Fibroblast of upper back skin (primary cell): ENCODE measurements at regions not wholly inside any gene's neighbourhood (a gene's known extent, or its start where the extent isn't known, plus 50 kb on each side); places are given as distances from the start of the nearest gene placed in this dataset.
A peak's percentile ranks its signal among the peaks of the same experiment; 100 is the strongest.

ENCODE experiments used
- DNase-seq: peaks from one replicate; pipeline ENCODE4 v3.0.0-alpha.2; 2013

GRCh38 chr9:105065098-105066088 lies 137.4 kb upstream of the ABCA1 start:
- DNase-seq, result no peak

GRCh38 chr9:105066275-105066865 lies 138.4 kb upstream of the ABCA1 start:
- no peak for DNase-seq

DNA sequence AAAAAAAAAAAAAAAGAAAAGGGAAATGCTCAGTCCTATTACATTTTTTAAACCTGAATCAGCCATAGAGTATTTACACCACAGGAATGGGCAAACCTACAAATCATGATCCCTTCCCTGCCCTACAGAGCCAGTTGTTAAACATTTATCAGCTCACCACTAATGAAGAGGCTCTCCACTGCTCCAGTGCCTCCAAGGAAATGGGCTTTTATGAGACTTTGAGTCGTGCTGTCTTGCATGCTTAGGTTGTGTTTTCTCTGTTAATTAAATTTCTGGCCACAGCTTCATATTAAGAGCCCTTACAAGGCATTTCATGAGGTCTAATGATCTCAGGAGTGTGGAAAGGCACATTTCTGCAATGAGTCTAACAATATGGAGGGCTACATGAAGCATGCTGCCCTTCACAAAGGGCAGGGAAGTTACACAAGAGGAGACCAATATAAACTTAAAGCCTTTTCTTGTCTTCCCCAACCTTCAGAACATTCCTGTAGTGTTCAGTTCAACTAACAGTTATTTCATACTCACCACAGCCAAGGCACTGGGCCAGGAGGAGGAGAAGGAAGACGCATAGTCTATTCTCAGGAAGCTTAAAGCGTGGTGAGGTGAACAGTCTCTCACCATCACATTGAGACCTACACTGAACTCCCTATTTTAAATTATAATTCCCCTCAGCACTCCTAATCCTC lies 140.1 kb upstream of the ABCA1 start:
- peak; percentile 82 for DNase-seq

DNA sequence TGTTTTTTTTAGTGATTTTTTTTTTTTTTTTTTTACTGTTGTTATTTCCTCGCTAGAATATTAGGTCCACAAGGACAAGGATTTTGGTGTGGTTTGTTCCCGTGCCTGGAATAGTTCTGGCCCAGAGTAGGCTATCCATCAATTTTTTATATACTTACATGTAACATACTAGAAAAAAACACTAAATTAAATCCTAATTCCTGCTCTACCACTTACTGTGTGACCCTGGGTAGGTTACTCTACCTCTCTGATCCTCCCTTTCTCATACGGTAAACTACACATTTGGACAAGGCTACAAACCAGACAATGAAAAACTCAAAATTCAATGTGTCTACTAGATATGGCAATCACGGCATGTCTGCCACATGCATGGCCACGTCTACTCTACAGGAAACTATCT lies 141.3 kb upstream of the ABCA1 start:
- DNase-seq, result no peak

- DNase-seq, result peak; percentile 38
Measured at GRCh38 chr9:105069696-105070095, 141.7 kb upstream of the ABCA1 start.

DNA sequence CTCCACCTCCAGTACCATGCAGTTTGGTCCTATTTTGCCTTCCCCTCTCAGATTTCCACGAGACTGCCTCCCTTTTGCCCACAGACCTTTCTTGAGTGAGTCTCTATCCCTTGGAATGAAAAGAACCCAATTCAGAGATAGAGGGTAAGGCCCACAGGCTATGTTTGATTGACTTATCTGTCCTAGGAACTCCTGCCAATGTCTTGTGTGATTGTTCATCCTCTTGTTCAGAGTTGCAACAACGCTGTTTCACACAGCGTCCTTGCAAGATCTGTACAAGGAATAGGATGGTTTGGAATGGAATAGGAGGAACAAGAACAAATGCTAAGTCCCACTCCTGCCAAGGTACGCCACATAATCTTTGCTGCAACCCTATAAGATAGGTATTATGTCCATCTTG lies 142.2 kb upstream of the ABCA1 start:
- no peak for DNase-seq

DNA sequence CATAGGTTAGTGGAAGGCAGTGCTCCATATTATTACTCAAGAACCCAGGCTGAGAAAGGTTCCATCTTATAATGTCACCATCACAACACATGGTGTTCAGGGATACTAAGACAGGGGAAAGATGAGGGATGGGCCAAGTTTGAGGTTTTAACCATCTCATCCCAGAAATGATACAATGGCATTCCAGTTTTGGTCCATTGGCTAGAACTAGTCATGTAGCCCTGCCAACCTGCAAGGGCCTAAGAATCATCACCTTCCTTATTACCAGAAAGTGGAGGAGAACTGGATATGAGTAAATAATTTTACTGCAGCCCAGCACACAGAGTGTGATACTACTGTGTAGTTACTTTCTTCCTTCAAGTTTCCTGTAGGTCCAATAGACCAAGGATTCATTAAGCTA lies 144.5 kb upstream of the ABCA1 start:
- DNase-seq, result no peak

DNA sequence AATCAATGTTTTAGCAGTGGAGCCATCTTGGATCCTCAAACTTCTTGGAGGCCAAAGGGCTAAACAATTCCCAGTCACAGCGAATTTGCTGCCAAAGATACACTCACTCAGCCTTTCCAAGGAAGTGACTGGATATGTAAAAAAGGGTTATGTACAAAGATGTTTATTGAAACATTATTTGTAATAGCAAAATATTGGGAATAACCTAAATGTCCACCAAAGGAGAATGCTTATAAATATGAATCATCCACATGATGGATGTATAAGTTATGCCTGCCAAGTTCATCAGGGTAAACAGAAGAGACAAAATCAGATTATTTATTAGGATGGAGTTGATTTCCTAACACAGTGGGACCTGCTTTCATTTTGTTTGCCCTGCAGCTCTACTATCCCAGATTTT lies 145.2 kb upstream of the ABCA1 start:
- no peak for DNase-seq

DNA sequence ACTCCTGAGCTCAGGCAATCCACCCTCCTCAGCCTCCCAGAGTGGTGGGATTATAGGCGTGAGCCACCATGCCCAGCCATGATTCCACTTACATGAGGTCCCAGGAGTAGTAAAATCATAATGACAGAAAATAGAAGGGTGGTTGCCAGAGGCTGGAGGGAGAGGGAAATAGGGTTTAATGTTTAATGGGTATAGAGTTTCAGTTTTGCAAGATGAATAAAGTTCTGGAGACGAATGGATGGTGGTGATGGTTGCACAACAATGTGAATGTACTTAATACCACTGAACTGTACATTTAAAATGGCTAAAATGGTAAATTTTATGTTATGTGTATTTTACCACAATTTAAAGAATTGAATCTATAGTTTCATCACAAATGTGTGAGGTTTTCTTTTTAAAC lies 146.5 kb upstream of the ABCA1 start:
- DNase-seq, result no peak

- no peak for DNase-seq
Measured at GRCh38 chr9:105076729-105077128, 148.8 kb upstream of the ABCA1 start.

- no peak for DNase-seq
Measured at GRCh38 chr9:105079457-105079856, 151.5 kb upstream of the ABCA1 start.

DNA sequence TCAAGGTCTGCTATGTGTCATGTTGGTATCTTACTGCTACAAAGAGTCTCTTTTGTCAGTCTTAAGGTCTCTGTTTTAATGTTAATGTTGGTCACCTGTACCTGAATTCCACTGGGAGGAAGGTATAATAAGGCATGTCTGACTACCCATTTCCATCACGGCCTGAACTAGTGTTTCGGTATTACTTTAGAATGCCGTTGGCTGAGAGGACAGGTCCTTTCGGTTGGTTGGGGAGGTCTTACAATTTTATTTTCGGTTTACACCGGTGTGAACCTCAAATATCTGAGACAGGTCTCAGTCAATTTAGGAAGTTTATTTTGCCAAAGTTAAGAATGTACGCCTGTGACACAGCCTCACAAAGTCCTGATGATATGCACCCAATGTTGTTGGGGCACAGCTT lies 154.9 kb upstream of the ABCA1 start:
- DNase-seq, result no peak

DNA sequence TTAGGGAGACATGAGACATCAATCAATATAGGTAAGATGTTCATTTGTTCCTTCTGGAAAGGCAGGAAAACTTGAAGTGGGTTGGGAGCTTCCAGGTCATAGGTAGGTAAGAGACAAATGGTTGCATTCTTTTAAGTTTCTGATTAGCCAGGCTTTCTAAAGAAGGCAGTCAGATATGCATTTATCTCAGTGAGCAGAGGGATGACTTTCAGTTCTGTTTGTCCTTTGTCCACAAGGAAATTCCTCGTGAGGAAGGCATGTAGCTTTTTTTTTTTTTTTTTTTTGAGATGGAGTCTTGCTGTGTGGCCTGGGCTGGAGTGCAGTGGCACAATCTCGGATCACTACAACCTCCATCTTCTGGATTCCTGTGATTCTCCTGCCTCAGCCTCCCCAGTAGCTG lies 155.3 kb upstream of the ABCA1 start:
- no peak for DNase-seq

DNA sequence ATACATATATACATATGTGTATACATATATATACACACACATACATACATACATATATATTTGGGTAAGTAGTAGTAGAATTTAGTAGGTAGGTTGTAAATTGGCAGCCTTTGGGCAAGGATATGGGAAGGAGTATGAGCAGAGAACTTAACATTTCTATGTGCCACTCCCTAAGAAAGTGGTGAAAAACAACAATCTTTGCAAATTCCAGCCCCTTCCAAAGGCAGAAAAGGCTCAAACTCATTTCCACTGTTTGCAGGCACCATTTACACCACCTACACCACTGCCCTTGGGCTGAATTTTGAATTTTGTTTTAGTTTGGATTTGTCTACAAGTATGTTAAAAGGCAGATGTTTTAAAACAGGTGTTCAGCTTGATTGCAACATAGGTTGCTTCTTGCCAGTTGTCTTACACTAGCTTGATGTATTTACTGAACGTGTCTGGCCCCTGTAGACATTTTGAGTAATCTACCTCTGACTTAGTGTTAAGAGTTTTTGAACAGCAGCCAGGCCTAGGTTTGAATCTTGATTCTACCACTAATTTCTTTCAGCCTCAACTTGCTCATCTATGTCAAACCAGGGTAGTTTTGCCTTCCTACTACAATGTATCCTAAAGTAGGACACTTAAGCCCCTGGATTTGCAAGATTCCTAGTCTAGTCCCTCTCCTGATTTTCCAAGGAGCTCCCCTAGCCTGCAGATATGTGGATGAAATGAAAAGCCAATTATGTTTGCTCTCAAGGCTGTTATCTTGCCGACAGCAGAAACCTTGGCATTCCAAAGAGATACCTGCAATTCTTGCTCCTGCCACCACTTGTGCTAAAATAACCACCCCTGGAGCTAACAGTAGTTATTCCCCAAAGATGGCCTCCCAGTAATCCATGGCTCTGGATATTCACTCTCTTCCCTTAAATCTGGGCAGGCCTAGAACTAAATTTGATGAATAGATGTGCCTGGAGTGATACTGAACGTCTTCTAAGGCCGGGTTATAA lies 156.2 kb upstream of the SLC44A1 start:
- no peak for DNase-seq

DNA sequence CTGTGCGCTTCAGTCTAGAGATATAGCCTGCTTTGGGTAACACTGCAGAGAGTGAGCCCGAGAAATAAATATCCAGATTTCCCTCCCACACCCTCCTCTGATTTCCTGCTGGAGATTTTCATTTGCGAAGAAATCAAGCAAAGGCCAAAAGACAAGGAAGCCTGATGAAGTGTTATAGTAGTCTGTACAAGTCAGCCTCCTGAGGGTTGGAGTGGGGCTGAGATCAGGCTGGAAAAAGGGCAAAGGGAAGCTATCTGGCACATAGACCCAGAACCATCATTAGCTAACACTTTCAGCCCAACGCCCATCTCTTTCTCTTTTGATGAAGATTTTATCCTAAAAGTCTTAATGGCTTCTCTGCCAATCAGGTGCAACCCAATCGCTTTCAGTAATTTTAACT lies 154.6 kb upstream of the SLC44A1 start:
- DNase-seq, result no peak

GRCh38 chr9:105091004-105091640 lies 153.3 kb upstream of the SLC44A1 start:
- no peak for DNase-seq

DNA sequence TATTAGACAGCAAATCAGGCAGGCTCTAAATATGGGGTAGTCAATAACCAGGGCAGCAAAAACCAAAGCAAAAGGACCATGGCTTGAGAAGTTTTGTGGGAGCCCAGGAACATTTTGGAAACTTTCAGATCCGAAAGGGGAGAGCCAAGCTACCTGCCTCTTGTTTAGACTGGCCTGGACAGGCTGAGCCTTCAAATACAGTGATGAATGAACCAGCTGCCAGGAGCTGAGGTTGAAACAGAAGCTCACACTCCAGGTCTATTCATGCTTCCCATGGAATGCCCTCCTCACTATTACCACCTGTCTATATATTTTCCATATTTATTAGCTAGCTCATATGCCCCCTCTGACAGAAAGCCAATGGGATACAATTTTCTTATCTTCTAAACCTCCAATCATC lies 150.8 kb upstream of the SLC44A1 start:
- no peak for DNase-seq

GRCh38 chr9:105098370-105098769 lies 146.1 kb upstream of the SLC44A1 start:
- DNase-seq, result no peak

DNA sequence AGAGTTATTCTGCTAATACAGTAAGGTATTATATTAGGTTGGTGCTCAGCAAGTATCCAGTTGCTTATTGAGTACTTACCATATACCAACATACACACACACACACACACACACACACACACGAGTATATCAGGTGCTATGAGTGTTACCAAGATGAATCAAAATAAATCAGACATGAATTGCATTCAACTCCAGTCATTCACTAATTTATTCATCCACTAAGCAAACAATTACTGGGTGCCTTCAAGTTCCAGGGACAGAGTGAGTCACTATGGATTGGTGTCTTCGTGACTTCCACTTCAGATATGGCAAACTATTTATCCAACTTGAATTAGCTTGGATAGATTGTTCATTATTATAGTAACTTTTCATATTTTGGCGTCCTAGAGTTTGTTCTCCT lies 140.7 kb upstream of the SLC44A1 start:
- DNase-seq, result no peak

DNA sequence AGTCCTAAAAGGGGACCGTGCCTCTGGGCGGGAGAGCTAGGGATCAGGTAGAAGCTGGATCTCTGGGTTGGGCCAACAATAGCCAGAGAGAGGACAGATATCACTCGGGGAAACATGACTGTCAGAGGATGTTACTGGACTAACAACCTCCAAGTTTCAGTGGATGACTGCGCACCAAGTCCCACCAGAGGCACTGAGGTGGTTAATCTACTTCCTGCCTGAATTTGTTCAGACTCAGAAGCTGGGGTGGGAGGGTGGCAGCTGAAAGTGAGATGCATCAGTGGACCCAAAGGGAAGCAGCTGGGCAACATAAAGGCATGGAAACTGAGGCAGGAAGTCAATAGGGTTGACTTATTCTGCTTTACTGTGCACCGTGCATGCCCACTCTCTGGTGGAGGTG lies 130.1 kb upstream of the SLC44A1 start:
- no peak for DNase-seq

DNA sequence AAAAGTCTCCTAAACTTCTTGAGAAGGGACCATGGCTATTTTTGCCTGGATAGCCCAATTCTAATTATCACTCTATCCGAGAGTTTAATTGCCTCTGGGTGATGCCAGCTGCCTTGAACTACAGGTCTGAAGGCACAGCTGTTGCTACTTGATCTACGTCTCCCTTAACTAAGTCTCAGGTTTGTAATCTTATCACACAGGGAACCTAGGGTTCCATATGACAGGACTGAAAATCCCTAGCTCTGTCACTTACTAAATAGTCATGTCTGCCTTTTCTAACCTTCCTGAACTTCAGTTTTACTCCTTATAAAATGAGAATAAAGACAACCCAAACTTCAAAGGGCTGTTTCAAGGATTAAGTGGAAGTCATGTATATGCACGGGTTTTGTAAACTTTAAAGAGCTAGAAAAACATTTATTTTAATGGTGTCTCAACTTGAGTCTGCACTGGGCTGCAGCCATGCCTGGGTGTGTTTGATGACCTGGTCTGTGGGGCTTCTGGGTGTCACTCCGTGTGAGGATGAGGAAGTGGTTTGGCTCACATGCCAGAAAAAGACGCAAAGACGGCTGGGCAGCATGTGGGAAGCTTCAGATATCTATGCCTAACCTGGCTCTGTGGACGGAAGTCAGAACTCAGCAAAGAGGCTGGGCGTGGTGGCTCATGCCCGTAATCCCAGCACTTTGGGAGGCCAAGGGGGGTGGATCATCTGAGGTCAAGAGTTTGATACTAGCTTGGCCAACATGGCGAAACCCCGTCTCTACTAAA lies 129.3 kb upstream of the SLC44A1 start:
- no peak for DNase-seq
